H9 (cell line): ENCODE measurements at regions not wholly inside any gene's neighbourhood (a gene's known extent, or its start where the extent isn't known, plus 50 kb on each side); places are given as distances from the start of the nearest gene placed in this dataset.
"Not testable (repeated sequence)": the region's sequence is repeated elsewhere in the genome, so short reads cannot be mapped to it uniquely, and the experiment has no call there.

Experiments used
- DNase-seq: peaks from one replicate; pipeline ENCODE4 v3.0.0-alpha.2; 2017
- H2AFZ ChIP-seq: one replicate; pipeline ENCODE4 v1.6.1; 2013; ENCODE audit warnings: mild to moderate bottlenecking, low read length, control low read depth, moderate library complexity
- H2AK5ac ChIP-seq: 2 replicates; pipeline ENCODE4 v1.6.1; 2013; ENCODE audit warnings: low read length, control low read depth, mixed read lengths; ENCODE audit not compliant: insufficient read length
- H2BK120ac ChIP-seq: one replicate; pipeline ENCODE4 v1.6.1; 2013; ENCODE audit warnings: low read depth, mild to moderate bottlenecking, low read length, control low read depth, inconsistent platforms; ENCODE audit not compliant: poor library complexity, severe bottlenecking
- H2BK12ac ChIP-seq: 2 replicates; pipeline ENCODE4 v1.6.1; 2013; ENCODE audit warnings: low read length, control low read depth, mixed read lengths, low read depth; ENCODE audit not compliant: insufficient read length
- H2BK15ac ChIP-seq: 2 replicates; pipeline ENCODE4 v1.6.1; 2013; ENCODE audit warnings: low read depth, low read length, control low read depth
- H2BK20ac ChIP-seq: one replicate; pipeline ENCODE4 v1.6.1; 2013; ENCODE audit warnings: low read depth, mild to moderate bottlenecking, low read length, control low read depth, inconsistent platforms; ENCODE audit not compliant: poor library complexity, severe bottlenecking
- H2BK5ac ChIP-seq: 2 replicates; pipeline ENCODE4 v1.6.1; 2013; ENCODE audit warnings: low read length, control low read depth, mixed read lengths; ENCODE audit not compliant: insufficient read length
- H3K14ac ChIP-seq: 2 replicates; pipeline ENCODE4 v1.6.1; 2013; ENCODE audit warnings: low read length, control low read depth; ENCODE audit not compliant: insufficient read depth
- H3K18ac ChIP-seq: 2 replicates; pipeline ENCODE4 v1.6.1; 2013; ENCODE audit warnings: low read depth, mild to moderate bottlenecking, mixed read lengths, low read length, control low read depth; ENCODE audit not compliant: insufficient read length
- H3K23ac ChIP-seq: 2 replicates; pipeline ENCODE4 v1.6.1; 2013; ENCODE audit warnings: low read length, control low read depth, mixed read lengths, low read depth; ENCODE audit not compliant: insufficient read length
- H3K23me2 ChIP-seq: 2 replicates; pipeline ENCODE4 v1.6.1; 2013; ENCODE audit warnings: low read depth, mild to moderate bottlenecking, mixed read lengths, low read length, control low read depth; ENCODE audit not compliant: insufficient read length, poor library complexity, severe bottlenecking
- H3K27ac ChIP-seq: 2 replicates; pipeline ENCODE4 v1.5.1; 2013; ENCODE audit warnings: low read length, control low read depth, mixed read lengths, low read depth; ENCODE audit not compliant: insufficient read length
- H3K27me3 ChIP-seq: 2 replicates; pipeline ENCODE4 v1.6.1; 2013; ENCODE audit warnings: low read length, control low read depth, inconsistent platforms; ENCODE audit not compliant: insufficient read depth
- H3K4ac ChIP-seq: 2 replicates; pipeline ENCODE4 v1.6.1; 2013; ENCODE audit warnings: low read depth, mild to moderate bottlenecking, control low read depth, inconsistent platforms, low read length, moderate library complexity
- H3K4me1 ChIP-seq: 2 replicates; pipeline ENCODE4 v1.6.1; 2013; ENCODE audit warnings: low read length, control low read depth, inconsistent platforms; ENCODE audit not compliant: insufficient read depth
- H3K4me2 ChIP-seq: 2 replicates; pipeline ENCODE4 v1.6.1; 2013; ENCODE audit warnings: low read length, control low read depth, mixed read lengths; ENCODE audit not compliant: insufficient read length, insufficient read depth
- H3K56ac ChIP-seq: 2 replicates; pipeline ENCODE4 v1.6.1; 2013; ENCODE audit warnings: low read depth, mild to moderate bottlenecking, mixed read lengths, low read length, control low read depth; ENCODE audit not compliant: insufficient read length
- H3K79me1 ChIP-seq: 2 replicates; pipeline ENCODE4 v1.6.1; 2013; ENCODE audit warnings: low read depth, mild to moderate bottlenecking, moderate library complexity, low read length, control low read depth, inconsistent platforms; ENCODE audit not compliant: insufficient read depth, poor library complexity, severe bottlenecking
- H3K79me2 ChIP-seq: 2 replicates; pipeline ENCODE4 v1.6.1; 2013; ENCODE audit warnings: low read length, control low read depth, inconsistent platforms; ENCODE audit not compliant: insufficient read depth
- H3K9ac ChIP-seq: 2 replicates; pipeline ENCODE4 v1.6.1; 2013; ENCODE audit warnings: low read length, control low read depth, mixed read lengths; ENCODE audit not compliant: insufficient read length; ENCODE audit errors: extremely low read depth
- H3K9me3 ChIP-seq: one replicate; pipeline ENCODE4 v1.6.1; 2013; ENCODE audit warnings: low read depth, low read length, inconsistent platforms; ENCODE audit not compliant: control insufficient read depth
- H3T11ph ChIP-seq: one replicate; pipeline ENCODE4 v1.6.1; 2013; ENCODE audit warnings: mild to moderate bottlenecking, low read length, control low read depth, inconsistent platforms
- H4K20me1 ChIP-seq: one replicate; pipeline ENCODE4 v1.6.1; 2013; ENCODE audit not compliant: control insufficient read depth, insufficient read length, insufficient read depth
- H4K5ac ChIP-seq: 2 replicates; pipeline ENCODE4 v1.6.1; 2013; ENCODE audit warnings: low read depth, mild to moderate bottlenecking, mixed read lengths, low read length, control low read depth; ENCODE audit not compliant: insufficient read length
- H4K8ac ChIP-seq: replicated peaks from 2 replicates; pipeline ENCODE4 v1.6.1; 2013; ENCODE audit warnings: low read length, control low read depth, mixed read lengths, low read depth; ENCODE audit not compliant: insufficient read length
- H4K91ac ChIP-seq: 2 replicates; pipeline ENCODE4 v1.6.1; 2013; ENCODE audit warnings: low read depth, mild to moderate bottlenecking, moderate library complexity, mixed read lengths, low read length, control low read depth; ENCODE audit not compliant: insufficient read length
- H3K27ac Mint-ChIP-seq, 3 experiments: 2 replicates in 2 of 3; 3 replicates in 1 of 3; pipeline ENCODE4 v1.8.0; 2020 to 2021; ENCODE audit warnings: mixed read lengths in 3 of 3, mild to moderate bottlenecking in 1 of 3, moderate library complexity in 1 of 3
- H3K27me3 Mint-ChIP-seq: 2 replicates; pipeline ENCODE4 v1.8.0; 2021; ENCODE audit warnings: low read depth, mild to moderate bottlenecking, moderate library complexity, mixed read lengths
- H3K36me3 Mint-ChIP-seq, 3 experiments: 2 replicates in 2 of 3; 3 replicates in 1 of 3; pipeline ENCODE4 v1.8.0; 2020 to 2021; ENCODE audit warnings: low read depth in 3 of 3, mixed read lengths in 3 of 3; ENCODE audit not compliant: insufficient read depth in 1 of 3
- H3K4me1 Mint-ChIP-seq, 2 experiments: 2 replicates each; pipeline ENCODE4 v1.8.0; 2020; ENCODE audit warnings: mixed read lengths in 2 of 2
- H3K4me3 Mint-ChIP-seq, 2 experiments: 2 replicates in 1 of 2; 3 replicates in 1 of 2; pipeline ENCODE4 v1.8.0; 2020 to 2021; ENCODE audit warnings: mild to moderate bottlenecking in 2 of 2, mixed read lengths in 2 of 2, moderate library complexity in 1 of 2
- H3K9me3 Mint-ChIP-seq, 2 experiments: 2 replicates in 1 of 2; 3 replicates in 1 of 2; pipeline ENCODE4 v1.8.0; 2020; ENCODE audit warnings: mild to moderate bottlenecking in 2 of 2, mixed read lengths in 2 of 2, moderate library complexity in 1 of 2

GRCh38 chr16:34018277-34018676, 558.9 kb downstream of the TP53TG3F start:
- H2BK20ac ChIP-seq, H3K56ac ChIP-seq, H3K9ac ChIP-seq, H2BK15ac ChIP-seq, H4K91ac ChIP-seq, DNase-seq, H3K27ac Mint-ChIP-seq, H3K14ac ChIP-seq, H3K4me1 ChIP-seq, H4K5ac ChIP-seq, H3K27ac ChIP-seq, H3K23me2 ChIP-seq, H3K9me3 ChIP-seq, H3K79me2 ChIP-seq, H3T11ph ChIP-seq, H2BK5ac ChIP-seq, H3K27me3 Mint-ChIP-seq, H3K79me1 ChIP-seq, H3K4me2 ChIP-seq, H3K4me1 Mint-ChIP-seq, H2AK5ac ChIP-seq, H3K23ac ChIP-seq, H2BK12ac ChIP-seq, H3K4ac ChIP-seq, H3K18ac ChIP-seq, H3K27me3 ChIP-seq, H4K20me1 ChIP-seq, H2BK120ac ChIP-seq, H4K8ac ChIP-seq, H2AFZ ChIP-seq: not testable (repeated sequence)
- Mint-ChIP-seq H3K4me3 (peak overlapping the region in 1 of 2 experiments; percentile 9; a peak in 1 of 5 replicates), H3K36me3 (peaks cover 6 to 22% (median 10%) of the 10 kb centered on the region in 3 experiments), H3K9me3 (peaks cover 75 to 79% of the 10 kb centered on the region in 2 experiments)
